ENCODE measurements at regions not wholly inside any gene's neighbourhood (a gene's known extent, or its start where the extent isn't known, plus 50 kb on each side); places are given as distances from the start of the nearest gene placed in this dataset.

- no peak for TF ChIP-seq EZH2 (IDR thresholded peaks at IDR 0.05)
- no peak for TF ChIP-seq POLR2AphosphoS5 (IDR thresholded peaks at IDR 0.05; ENCODE audit: borderline replicate concordance, low read depth, low read length)
- no peak for TF ChIP-seq FOXP2 (optimal IDR thresholded peaks at IDR 0.05; ENCODE audit: control extremely low read depth, extremely low read length, insufficient read depth)
Measured at GRCh38 chr4:181807771-181808170, 435.4 kb upstream of the TENM3 start.
